ENCODE measurements at regions not wholly inside any gene's neighbourhood (a gene's known extent, or its start where the extent isn't known, plus 50 kb on each side); places are given as distances from the start of the nearest gene placed in this dataset.

DNA sequence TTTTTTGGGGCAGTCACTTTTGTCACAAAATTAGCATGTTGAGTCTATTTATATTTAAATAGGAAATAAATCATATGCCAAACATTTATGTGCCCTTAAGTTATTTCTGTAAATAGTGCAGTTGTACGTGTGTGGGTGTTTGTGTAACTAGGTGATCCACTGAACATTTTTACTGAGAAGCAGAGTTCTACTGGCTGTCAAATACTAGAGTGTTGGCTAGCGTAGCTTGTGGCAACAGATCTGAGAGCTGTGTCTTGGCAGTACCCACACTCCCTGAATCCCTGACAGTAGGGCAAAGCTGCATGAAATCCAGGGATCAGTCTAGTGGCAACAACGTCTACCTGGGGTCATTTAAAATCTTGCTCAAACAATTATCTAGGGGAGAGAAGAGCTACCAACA, 273.1 kb upstream of the SLC8A1 start:
- TF ChIP-seq CTCF (IDR thresholded peaks at IDR 0.05), result no peak
- TF ChIP-seq POLR2A (IDR thresholded peaks at IDR 0.05), result no peak

All from esophagus squamous epithelium (tissue), 4 donors.